ENCODE measurements at regions not wholly inside any gene's neighbourhood (a gene's known extent, or its start where the extent isn't known, plus 50 kb on each side); places are given as distances from the start of the nearest gene placed in this dataset.

GRCh38 chr11:39807904-39808303 lies 1651.5 kb downstream of the LRRC4C start (continued):
- TF ChIP-seq CHD7 (IDR thresholded peaks at IDR 0.05; ENCODE audit: insufficient replicate concordance, low read length), result no peak
- TF ChIP-seq, protein P1, sequence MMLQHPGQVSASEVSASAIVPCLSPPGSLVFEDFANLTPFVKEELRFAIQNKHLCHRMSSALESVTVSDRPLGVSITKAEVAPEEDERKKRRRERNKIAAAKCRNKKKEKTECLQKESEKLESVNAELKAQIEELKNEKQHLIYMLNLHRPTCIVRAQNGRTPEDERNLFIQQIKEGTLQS (IDR thresholded peaks at IDR 0.05; ENCODE audit: insufficient read depth, low read depth, low read length), result no peak
